GM12891 (cell line): ENCODE measurements at regions not wholly inside any gene's neighbourhood (a gene's known extent, or its start where the extent isn't known, plus 50 kb on each side); places are given as distances from the start of the nearest gene placed in this dataset.

Experiments used
- POLR2A ChIP-seq: IDR thresholded peaks from 2 replicates; pipeline ENCODE4 v1.6.1; 2011; ENCODE audit warnings: low read depth, low read length, control low read depth
- POLR2AphosphoS5 ChIP-seq: IDR thresholded peaks from 2 replicates; pipeline ENCODE4 v1.6.1; 2011; ENCODE audit warnings: low read depth, low read length, control low read depth
- TAF1 ChIP-seq: IDR thresholded peaks from 2 replicates; pipeline ENCODE4 v1.6.1; 2011; ENCODE audit warnings: low read depth, low read length, control low read depth

DNA sequence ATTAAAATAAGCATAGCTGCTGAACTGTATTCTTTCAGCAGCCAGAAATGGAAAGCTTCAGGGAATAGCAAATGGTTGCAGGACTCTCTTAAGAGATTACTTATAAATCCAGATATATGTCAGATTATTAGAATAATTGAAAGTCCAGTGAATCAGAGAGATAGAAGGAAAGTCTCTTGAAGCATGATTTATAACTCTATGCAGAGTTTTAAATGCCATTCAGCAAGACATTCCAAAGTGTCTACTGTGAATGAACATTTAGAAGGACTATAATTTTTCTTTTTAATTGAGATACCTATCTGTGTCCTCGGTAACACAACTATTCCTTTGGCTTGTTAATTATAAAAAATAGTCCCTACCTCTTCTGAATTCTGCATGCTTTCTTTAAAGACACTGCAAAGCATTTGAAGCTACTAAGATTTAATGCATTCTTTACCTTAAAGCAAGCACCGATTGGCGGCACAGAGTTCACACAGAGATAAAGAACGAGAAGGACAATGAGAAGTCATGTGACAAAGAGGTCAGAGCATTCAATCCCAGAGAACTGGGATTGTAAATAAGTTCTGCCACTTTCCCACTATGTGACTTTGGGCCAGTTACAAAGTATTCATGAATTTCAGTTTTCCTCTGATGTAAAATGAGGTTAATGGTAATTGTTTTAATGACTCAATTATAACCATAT is 371.0 kb upstream of the ATP2B1 start:
- no peak for TF ChIP-seq TAF1
- TF ChIP-seq POLR2A = no peak
- no peak for TF ChIP-seq POLR2AphosphoS5
